DND-41 (cell line): ENCODE measurements at regions not wholly inside any gene's neighbourhood (a gene's known extent, or its start where the extent isn't known, plus 50 kb on each side); places are given as distances from the start of the nearest gene placed in this dataset.

Experiments
- EZH2 ChIP-seq: IDR thresholded peaks from 3 replicates; pipeline ENCODE4 v1.6.1; 2012; ENCODE audit warnings: borderline replicate concordance, low read depth, mild to moderate bottlenecking, moderate library complexity, low read length, inconsistent platforms; ENCODE audit not compliant: severe bottlenecking
- TF ChIP-seq, protein P1 (sequence below): IDR thresholded peaks from 2 replicates; pipeline ENCODE4 v1.5.1; 2012; ENCODE audit warnings: borderline replicate concordance, low read length, moderate library complexity, mild to moderate bottlenecking; ENCODE audit not compliant: poor library complexity, severe bottlenecking; ENCODE audit errors: extremely low read depth

DNA sequence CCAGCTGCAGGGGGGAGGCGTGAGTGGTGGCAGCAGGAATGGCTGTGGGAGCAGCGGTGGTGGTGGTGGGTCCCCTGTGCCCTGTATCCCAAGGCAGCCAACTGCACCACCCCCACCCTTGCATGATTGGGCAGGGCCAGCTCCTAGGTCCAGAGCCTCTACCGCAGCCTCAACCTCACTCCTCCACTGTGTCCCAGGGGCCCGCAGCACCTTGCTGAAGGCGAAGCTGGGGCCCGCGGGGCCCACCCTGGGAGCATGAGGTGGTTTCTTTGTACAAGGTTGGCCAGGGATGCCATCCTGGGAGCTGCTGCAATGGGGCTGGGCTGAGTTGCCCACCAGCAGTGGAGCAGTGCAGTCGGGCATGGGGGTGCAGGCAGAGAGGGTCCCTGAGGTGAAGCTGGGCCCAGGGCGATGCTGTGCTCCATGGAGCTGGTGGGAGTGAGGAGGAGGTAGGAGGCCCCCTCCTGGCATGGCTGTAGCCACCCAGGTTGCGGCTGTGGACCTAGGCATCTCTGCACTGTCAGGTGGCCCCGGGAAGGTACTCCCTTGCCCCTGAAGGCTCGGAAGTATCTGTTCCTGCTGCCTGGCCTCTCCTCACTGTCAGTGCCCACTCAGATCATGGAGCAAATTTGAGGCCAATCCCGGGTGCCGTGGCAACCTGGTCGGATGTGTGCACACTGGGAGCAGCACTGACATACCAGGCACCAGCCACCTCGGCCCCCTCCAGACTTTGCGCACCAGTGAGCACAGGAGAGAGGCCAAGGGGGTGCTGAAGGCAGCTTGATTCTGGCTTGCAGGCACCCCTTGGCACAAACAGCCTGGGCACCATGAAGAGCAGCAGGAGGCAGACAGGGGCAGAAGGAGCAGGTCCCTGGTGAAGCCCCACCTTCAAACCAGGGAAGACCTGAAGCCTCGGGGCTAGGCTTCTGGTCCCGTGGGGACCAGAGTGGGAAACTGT, 60.2 kb upstream of the L3MBTL3 start:
- TF ChIP-seq, protein P1, sequence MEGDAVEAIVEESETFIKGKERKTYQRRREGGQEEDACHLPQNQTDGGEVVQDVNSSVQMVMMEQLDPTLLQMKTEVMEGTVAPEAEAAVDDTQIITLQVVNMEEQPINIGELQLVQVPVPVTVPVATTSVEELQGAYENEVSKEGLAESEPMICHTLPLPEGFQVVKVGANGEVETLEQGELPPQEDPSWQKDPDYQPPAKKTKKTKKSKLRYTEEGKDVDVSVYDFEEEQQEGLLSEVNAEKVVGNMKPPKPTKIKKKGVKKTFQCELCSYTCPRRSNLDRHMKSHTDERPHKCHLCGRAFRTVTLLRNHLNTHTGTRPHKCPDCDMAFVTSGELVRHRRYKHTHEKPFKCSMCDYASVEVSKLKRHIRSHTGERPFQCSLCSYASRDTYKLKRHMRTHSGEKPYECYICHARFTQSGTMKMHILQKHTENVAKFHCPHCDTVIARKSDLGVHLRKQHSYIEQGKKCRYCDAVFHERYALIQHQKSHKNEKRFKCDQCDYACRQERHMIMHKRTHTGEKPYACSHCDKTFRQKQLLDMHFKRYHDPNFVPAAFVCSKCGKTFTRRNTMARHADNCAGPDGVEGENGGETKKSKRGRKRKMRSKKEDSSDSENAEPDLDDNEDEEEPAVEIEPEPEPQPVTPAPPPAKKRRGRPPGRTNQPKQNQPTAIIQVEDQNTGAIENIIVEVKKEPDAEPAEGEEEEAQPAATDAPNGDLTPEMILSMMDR, result no peak
- no peak for TF ChIP-seq EZH2
